Thoracic aorta (tissue), 2 donors: ENCODE measurements at regions not wholly inside any gene's neighbourhood (a gene's known extent, or its start where the extent isn't known, plus 50 kb on each side); places are given as distances from the start of the nearest gene placed in this dataset.
"Not testable (repeated sequence)": the region's sequence is repeated elsewhere in the genome, so short reads cannot be mapped to it uniquely, and the experiment has no call there.

Experiments
- ATAC-seq: fragments of 150-250 bp; one replicate; pipeline ENCODE4 v1.8.0; 2017; ENCODE audit warnings: low read depth; ENCODE audit not compliant: insufficient number of reproducible peaks, low FRiP score
- DNase-seq: peaks from one replicate; pipeline ENCODE4 v3.0.0-alpha.2; 2020; ENCODE audit warnings: low spot score
- H3K27ac ChIP-seq, 2 donors: fragments of 200-600 bp; sonication (generic); 1 replicate in 1 of 2; 2 replicates in 1 of 2; pipeline ENCODE4 v1.5.1; 2016; ENCODE audit warnings: mild to moderate bottlenecking in 2 of 2, moderate library complexity in 2 of 2
- H3K27me3 ChIP-seq: fragments of 200-600 bp; sonication (generic); replicated peaks from 2 replicates; pipeline ENCODE4 v1.6.0; 2016; ENCODE audit warnings: mild to moderate bottlenecking; ENCODE audit not compliant: insufficient read depth
- H3K36me3 ChIP-seq: fragments of 200-600 bp; sonication (generic); one replicate; pipeline ENCODE4 v1.5.1; 2016
- H3K4me1 ChIP-seq, 2 donors: fragments of 200-600 bp; sonication (generic); 1 replicate in 1 of 2; 2 replicates in 1 of 2; pipeline versions ENCODE4 v1.5.1 to v1.6.0; 2016; ENCODE audit warnings: low read depth in 2 of 2, mild to moderate bottlenecking in 1 of 2; ENCODE audit not compliant: control insufficient read depth in 1 of 2
- H3K4me3 ChIP-seq: fragments of 200-600 bp; sonication (generic); 2 replicates; pipeline ENCODE4 v1.5.1; 2016; ENCODE audit warnings: mild to moderate bottlenecking
- H3K9me3 ChIP-seq: fragments of 200-600 bp; sonication (generic); 2 replicates; pipeline ENCODE4 v1.5.1; 2016

DNA sequence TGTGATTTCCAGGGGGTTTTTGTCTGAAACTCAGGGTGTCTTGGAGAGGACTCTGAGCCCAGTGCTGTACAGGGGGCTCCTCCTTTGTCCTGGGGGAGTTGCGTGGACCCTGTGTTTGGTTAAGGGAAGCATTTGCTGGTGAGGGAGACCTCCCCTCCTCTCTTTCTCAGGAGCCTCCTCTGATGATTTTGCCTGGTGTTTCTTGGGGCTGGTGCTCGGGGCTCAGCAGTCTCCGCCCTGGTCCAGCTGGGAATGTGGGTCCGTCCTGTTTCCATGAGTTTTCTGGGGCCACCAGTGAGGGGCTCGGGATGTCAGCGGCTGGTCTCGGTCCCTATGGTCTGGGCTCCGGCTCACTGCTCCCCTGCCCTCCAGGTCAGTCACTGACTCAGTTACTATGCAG is 149.1 kb upstream of the POTEB2 start:
- H3K36me3 ChIP-seq, H3K4me1 ChIP-seq, ATAC-seq, H3K27ac ChIP-seq, H3K4me3 ChIP-seq, H3K9me3 ChIP-seq, DNase-seq, H3K27me3 ChIP-seq: not testable (repeated sequence)

DNA sequence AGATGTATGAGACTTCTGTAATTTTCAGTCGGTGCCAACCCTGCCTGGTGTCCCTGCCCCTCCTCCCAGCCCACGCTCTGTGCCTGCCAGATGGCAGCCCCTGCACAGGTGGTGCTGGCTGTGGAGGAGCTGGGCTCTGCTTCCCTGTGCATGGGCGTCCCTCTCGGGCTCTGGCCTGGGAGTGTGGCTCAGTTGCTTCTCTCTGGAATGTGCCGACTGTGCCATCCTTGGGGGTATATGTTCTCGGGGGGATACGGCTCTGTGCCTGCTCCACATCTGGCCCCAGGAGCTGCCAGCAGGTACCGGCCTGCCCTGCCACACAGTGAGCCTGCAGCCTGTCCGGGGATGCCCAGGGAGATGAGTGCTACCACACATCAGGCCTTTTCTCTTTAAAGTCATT is 147.2 kb upstream of the POTEB2 start:
- H3K36me3 ChIP-seq, H3K4me3 ChIP-seq, H3K27ac ChIP-seq, H3K27me3 ChIP-seq, H3K4me1 ChIP-seq, H3K9me3 ChIP-seq, ATAC-seq, DNase-seq: not testable (repeated sequence)

DNA sequence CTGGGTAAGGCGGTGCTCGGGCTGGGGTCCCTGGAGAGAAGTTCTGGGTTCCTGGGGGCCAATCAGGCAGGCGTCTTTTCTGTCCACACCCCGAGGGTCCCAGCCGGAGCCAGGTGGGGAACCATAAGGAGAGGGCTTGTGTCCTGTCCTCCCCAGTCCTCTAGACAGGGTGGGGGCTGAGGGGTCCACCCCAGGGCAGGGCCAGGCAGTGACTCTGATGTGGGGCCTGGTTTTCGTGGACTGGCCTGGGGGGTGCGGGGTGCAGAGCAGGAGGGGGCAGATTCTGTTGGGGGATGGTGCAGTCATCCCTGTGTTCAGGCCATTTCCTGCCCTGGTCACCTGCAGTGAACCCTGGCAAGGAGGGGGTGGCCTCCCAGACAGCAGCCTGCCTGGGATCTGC is 143.5 kb upstream of the POTEB2 start:
- not testable (repeated sequence) for H3K4me3 ChIP-seq, H3K9me3 ChIP-seq, H3K4me1 ChIP-seq, H3K36me3 ChIP-seq, H3K27ac ChIP-seq, H3K27me3 ChIP-seq, DNase-seq, ATAC-seq

- not testable (repeated sequence) for H3K27me3 ChIP-seq, H3K9me3 ChIP-seq, H3K27ac ChIP-seq, DNase-seq, ATAC-seq, H3K36me3 ChIP-seq, H3K4me3 ChIP-seq, H3K4me1 ChIP-seq
These were observed 137.3 kb upstream of the POTEB2 start for GRCh38 chr15:21003459-21003858.

GRCh38 chr15:21001950-21002349 is 135.8 kb upstream of the POTEB2 start:
- H3K36me3 ChIP-seq, DNase-seq, H3K4me3 ChIP-seq, ATAC-seq, H3K4me1 ChIP-seq, H3K27ac ChIP-seq, H3K27me3 ChIP-seq, H3K9me3 ChIP-seq: not testable (repeated sequence)

GRCh38 chr15:20991691-20992090 is 125.6 kb upstream of the POTEB2 start:
- ATAC-seq, H3K4me1 ChIP-seq, H3K27me3 ChIP-seq, DNase-seq, H3K36me3 ChIP-seq, H3K4me3 ChIP-seq, H3K9me3 ChIP-seq, H3K27ac ChIP-seq: not testable (repeated sequence)

- H3K4me1 ChIP-seq, H3K9me3 ChIP-seq, DNase-seq, H3K4me3 ChIP-seq, ATAC-seq, H3K27ac ChIP-seq, H3K27me3 ChIP-seq, H3K36me3 ChIP-seq: not testable (repeated sequence)
These were observed 125.1 kb upstream of the POTEB2 start for GRCh38 chr15:20991253-20991652.

DNA sequence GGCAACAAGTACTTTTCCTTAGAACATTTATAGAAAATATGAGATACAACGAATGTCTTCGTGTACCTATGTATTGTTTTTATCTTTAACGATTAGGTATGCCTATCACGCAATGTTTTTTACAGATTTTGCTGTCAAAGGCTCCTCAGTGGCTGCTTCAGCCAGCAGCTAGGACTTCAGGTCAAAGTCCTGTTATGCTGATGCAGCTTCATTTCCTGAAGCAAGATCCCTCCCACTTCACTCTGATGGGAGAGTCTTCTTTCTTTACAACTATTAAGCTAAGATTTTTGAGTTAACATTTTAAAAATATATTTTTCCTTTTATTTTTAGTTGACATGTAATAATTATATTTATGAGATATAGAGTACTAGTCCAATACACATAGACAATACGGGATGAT is 120.7 kb upstream of the POTEB2 start:
- H3K4me3 ChIP-seq, H3K4me1 ChIP-seq, DNase-seq, H3K9me3 ChIP-seq, H3K27ac ChIP-seq, ATAC-seq, H3K36me3 ChIP-seq, H3K27me3 ChIP-seq: not testable (repeated sequence)

DNA sequence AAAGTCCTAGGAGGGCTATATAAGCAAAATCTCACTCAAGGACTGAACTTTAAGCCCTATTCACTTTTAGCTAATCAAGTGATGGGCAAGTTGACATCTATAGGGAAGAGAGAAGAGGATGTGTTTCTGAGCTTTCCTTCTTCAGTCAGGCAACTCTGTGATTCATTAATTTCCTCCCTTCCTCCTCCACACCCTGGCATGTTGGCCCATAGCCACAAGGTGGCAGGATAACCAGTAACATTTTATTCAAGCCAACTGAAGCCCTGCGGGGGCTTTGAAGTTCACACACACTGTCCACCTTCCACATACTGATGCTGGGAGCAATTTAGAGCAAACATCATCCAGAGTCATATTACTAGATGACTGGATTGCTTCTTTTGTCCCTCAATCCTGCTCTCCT is 111.9 kb upstream of the POTEB2 start:
- ATAC-seq, H3K36me3 ChIP-seq, H3K4me1 ChIP-seq, H3K9me3 ChIP-seq, H3K27ac ChIP-seq, DNase-seq, H3K4me3 ChIP-seq, H3K27me3 ChIP-seq: not testable (repeated sequence)

- DNase-seq, H3K27me3 ChIP-seq, ATAC-seq, H3K27ac ChIP-seq, H3K4me3 ChIP-seq, H3K4me1 ChIP-seq, H3K36me3 ChIP-seq, H3K9me3 ChIP-seq: not testable (repeated sequence)
These were observed 106.6 kb upstream of the POTEB2 start for GRCh38 chr15:20972762-20973161.

- H3K27me3 ChIP-seq, H3K27ac ChIP-seq, ATAC-seq, H3K36me3 ChIP-seq, H3K4me3 ChIP-seq, H3K4me1 ChIP-seq, DNase-seq, H3K9me3 ChIP-seq: not testable (repeated sequence)
These were observed 93.2 kb upstream of the POTEB2 start for GRCh38 chr15:20959299-20959698.

GRCh38 chr15:20929322-20929721 is 63.2 kb upstream of the POTEB2 start:
- H3K9me3 ChIP-seq, H3K4me3 ChIP-seq, ATAC-seq, H3K36me3 ChIP-seq, H3K4me1 ChIP-seq, H3K27ac ChIP-seq, DNase-seq, H3K27me3 ChIP-seq: not testable (repeated sequence)
